GM13977 (cell line): ENCODE measurements at regions not wholly inside any gene's neighbourhood (a gene's known extent, or its start where the extent isn't known, plus 50 kb on each side); places are given as distances from the start of the nearest gene placed in this dataset.
"Not testable (repeated sequence)": the region's sequence is repeated elsewhere in the genome, so short reads cannot be mapped to it uniquely, and the experiment has no call there.

ENCODE experiments used
- DNase-seq: peaks from one replicate; pipeline ENCODE4 v3.0.0; 2012; ENCODE audit warnings: low spot score
- in situ Hi-C: fragments of 300-500 bp; cut with MboI; formaldehyde crosslinking; loops from one replicate; pipeline ENCODE4 v1.12.0; 2022; ENCODE audit warnings: low sequenced_read_pairs, low pct_unique_long_range_greater_than_20kb, mixed read lengths, inconsistent platforms; ENCODE audit not compliant: unreplicated experiment
- TF ChIP-seq, protein P1 (sequence below): IDR thresholded peaks from 2 replicates; pipeline ENCODE4 v1.5.1; 2012; ENCODE audit warnings: mild to moderate bottlenecking, control low read depth; ENCODE audit not compliant: insufficient read depth; ENCODE audit errors: extremely low read depth, missing control alignments

DNA sequence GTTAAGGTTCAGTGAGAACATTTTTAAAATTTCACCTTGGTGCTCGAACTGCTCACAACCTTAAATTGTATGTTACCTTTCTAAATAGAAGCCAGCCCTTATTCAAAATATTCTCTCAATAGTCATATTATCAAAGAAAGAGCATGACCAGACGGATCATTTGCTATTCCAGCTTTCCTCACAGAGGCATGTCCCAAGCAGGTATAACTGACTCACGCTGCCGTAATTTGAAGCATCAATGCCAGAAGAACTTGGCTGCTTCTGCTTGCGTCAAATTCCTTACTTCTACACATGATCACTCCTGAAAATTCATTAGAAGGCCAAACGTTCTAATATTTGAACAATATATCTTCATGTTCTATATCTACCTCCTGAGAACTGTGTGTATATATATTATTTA lies 69.5 kb upstream of the VGLL4 start:
- TF ChIP-seq, protein P1, sequence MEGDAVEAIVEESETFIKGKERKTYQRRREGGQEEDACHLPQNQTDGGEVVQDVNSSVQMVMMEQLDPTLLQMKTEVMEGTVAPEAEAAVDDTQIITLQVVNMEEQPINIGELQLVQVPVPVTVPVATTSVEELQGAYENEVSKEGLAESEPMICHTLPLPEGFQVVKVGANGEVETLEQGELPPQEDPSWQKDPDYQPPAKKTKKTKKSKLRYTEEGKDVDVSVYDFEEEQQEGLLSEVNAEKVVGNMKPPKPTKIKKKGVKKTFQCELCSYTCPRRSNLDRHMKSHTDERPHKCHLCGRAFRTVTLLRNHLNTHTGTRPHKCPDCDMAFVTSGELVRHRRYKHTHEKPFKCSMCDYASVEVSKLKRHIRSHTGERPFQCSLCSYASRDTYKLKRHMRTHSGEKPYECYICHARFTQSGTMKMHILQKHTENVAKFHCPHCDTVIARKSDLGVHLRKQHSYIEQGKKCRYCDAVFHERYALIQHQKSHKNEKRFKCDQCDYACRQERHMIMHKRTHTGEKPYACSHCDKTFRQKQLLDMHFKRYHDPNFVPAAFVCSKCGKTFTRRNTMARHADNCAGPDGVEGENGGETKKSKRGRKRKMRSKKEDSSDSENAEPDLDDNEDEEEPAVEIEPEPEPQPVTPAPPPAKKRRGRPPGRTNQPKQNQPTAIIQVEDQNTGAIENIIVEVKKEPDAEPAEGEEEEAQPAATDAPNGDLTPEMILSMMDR, result no peak
- DNase-seq, result no peak
- in situ Hi-C loops, result no loop called here

- TF ChIP-seq, protein P1, result no peak
- no peak for DNase-seq
- in situ Hi-C loops, result no loop called here
These were observed 68.9 kb upstream of the VGLL4 start for GRCh38 chr3:11712646-11713045.

- DNase-seq, result no peak
- in situ Hi-C loops, result no loop called here
- TF ChIP-seq, protein P1, result no peak
These were observed 68.2 kb upstream of the VGLL4 start for GRCh38 chr3:11711876-11712275.

GRCh38 chr3:11709782-11710181 lies 66.1 kb upstream of the VGLL4 start:
- no peak for DNase-seq
- TF ChIP-seq, protein P1, result no peak
- in situ Hi-C loops, result no loop called here

DNA sequence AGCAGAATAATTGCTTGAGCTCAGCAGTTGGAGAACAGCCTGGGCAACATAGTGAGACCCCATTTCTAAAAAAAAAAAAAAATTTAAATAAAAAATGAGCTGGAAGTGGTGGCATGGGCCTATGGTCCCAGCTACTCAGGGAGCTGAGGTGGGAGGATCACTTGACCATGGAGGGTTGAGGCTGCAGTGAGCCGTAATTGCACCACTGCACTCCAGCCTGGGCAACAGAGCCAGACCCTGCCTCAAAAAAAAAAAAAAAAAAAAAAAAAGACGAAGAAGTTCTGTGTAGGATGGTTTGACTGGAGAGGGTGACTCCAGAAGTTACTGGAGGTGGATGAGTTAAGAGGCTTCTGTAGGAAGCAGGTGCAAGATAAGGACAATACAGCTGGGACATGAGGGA lies 63.4 kb upstream of the VGLL4 start:
- in situ Hi-C loops, result not testable (repeated sequence)

DNA sequence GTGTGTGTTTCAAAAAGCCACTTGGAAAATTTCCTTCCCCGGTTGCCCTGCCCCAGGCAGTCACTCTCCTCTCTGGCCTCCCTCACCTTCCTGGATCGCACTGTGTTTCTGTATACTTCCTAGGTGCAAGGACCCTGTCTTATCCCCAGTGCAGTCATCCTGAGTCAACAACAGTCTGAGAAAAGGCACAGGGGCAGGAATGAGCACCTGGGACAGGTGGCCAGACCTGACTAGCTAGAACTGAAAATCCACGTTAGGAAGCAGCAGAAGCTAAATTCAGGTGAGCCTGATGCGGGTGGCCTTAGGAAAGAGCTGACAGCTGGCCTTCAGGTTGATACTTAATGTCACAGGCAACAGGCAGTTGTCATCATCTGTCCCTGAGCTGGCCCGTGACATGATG lies 62.9 kb upstream of the VGLL4 start:
- in situ Hi-C loops, result no loop called here
- TF ChIP-seq, protein P1, result no peak
- DNase-seq, result no peak

More for the DNA sequence above, 63.4 kb upstream of the VGLL4 start:
- DNase-seq, result not testable (repeated sequence)

GRCh38 chr3:11705049-11705448 lies 61.3 kb upstream of the VGLL4 start:
- TF ChIP-seq, protein P1, result no peak
- DNase-seq, result no peak
- in situ Hi-C loops, result no loop called here
